Naive B cell (primary cell): ENCODE measurements at regions not wholly inside any gene's neighbourhood (a gene's known extent, or its start where the extent isn't known, plus 50 kb on each side); places are given as distances from the start of the nearest gene placed in this dataset.
"Not testable (repeated sequence)": the region's sequence is repeated elsewhere in the genome, so short reads cannot be mapped to it uniquely, and the experiment has no call there.

Experiments
- ATAC-seq, 2 donors: fragments of 150-1000 bp; cut with Tn5 transposase; 2 replicates each; pipeline ENCODE4 v1.10.0; 2021; ENCODE audit warnings: low read depth in 2 of 2, mild to moderate bottlenecking in 2 of 2, moderate library complexity in 2 of 2
- DNase-seq: peaks from one replicate; pipeline ENCODE4 v3.0.0; 2022
- H3K27ac Mint-ChIP-seq, 6 donors: one replicate each; pipeline ENCODE4 v1.8.0; 2020 to 2022; ENCODE audit warnings: mild to moderate bottlenecking in 6 of 6, mixed read lengths in 6 of 6, moderate library complexity in 5 of 6, inconsistent platforms in 2 of 6
- H3K27me3 Mint-ChIP-seq, 3 donors: one replicate each; pipeline ENCODE4 v1.8.0; 2021 to 2022; ENCODE audit warnings: mixed read lengths in 3 of 3, mild to moderate bottlenecking in 1 of 3
- H3K36me3 Mint-ChIP-seq, 2 donors: one replicate each; pipeline ENCODE4 v1.8.0; 2020 to 2022; ENCODE audit warnings: mixed read lengths in 2 of 2, inconsistent platforms in 1 of 2, mild to moderate bottlenecking in 1 of 2
- H3K4me1 Mint-ChIP-seq, 3 donors: one replicate each; pipeline ENCODE4 v1.8.0; 2020 to 2022; ENCODE audit warnings: mixed read lengths in 3 of 3, inconsistent platforms in 1 of 3, mild to moderate bottlenecking in 1 of 3, moderate library complexity in 1 of 3
- H3K4me3 Mint-ChIP-seq, 8 donors: one replicate each; pipeline ENCODE4 v1.8.0; 2020 to 2022; ENCODE audit warnings: mild to moderate bottlenecking in 8 of 8, mixed read lengths in 8 of 8, moderate library complexity in 8 of 8, inconsistent platforms in 2 of 8
- H3K9me3 Mint-ChIP-seq, 7 donors: one replicate each; pipeline ENCODE4 v1.8.0; 2020 to 2022; ENCODE audit warnings: mixed read lengths in 7 of 7, mild to moderate bottlenecking in 5 of 7, inconsistent platforms in 2 of 7, moderate library complexity in 1 of 7

DNA sequence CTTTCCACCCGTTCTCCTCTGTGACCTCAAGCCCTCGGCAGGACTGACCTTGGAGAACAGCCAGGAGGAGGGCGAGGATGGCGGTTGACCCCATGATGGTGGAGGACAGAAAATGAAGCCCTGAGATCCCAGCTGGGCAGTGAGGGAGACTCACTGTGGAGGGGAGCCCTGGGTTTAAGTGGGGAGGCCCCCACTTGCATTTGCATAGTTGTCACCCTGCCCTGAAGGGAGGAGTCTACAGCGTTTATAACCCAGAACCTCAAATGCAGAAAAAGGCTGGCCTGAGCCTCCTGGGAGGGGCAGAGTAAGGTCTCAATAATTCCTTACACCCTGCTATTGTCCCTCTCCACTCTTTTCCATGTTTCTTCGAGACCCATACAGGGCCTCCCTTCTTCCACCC lies 1052.7 kb downstream of the TMEM121 start:
- DNase-seq (no peak), ATAC-seq (peak; percentile 63 to 65)
- peaks cover 21 to 32% (median 29%) of the 10 kb centered on the region in 3 donors for H3K4me1 Mint-ChIP-seq
- no peaks in the 10 kb centered on the region for H3K9me3 Mint-ChIP-seq
- peak overlapping the region; percentile 49 to 83 (median 74) for H3K4me3 Mint-ChIP-seq
- H3K36me3 Mint-ChIP-seq = no peaks in the 10 kb centered on the region
- peaks cover 0 to 12% (median 0%) of the 10 kb centered on the region in 3 donors for H3K27me3 Mint-ChIP-seq
- H3K27ac Mint-ChIP-seq = peak overlapping the region in 5 of 6 donors; percentile 31 to 82 (median 59)

GRCh38 chr14:106585692-106586091 lies 1059.3 kb downstream of the TMEM121 start:
- Mint-ChIP-seq H3K4me1 (peaks cover 21 to 34% (median 29%) of the 10 kb centered on the region in 3 donors), H3K27ac (peak overlapping the region in 2 of 6 donors; percentile 37 to 65), H3K27me3 (no peaks in the 10 kb centered on the region), H3K4me3 (peak overlapping the region in 5 of 8 donors; percentile 3 to 57 (median 30)), H3K9me3 (no peaks in the 10 kb centered on the region), H3K36me3 (no peaks in the 10 kb centered on the region)
- ATAC-seq = no peak
- no peak for DNase-seq

- Mint-ChIP-seq H3K9me3 (no peaks in the 10 kb centered on the region), H3K27ac (peak overlapping the region in 2 of 6 donors; percentile 35 to 65), H3K4me1 (peaks cover 26 to 39% (median 33%) of the 10 kb centered on the region in 3 donors), H3K36me3 (no peaks in the 10 kb centered on the region), H3K4me3 (peak overlapping the region in 5 of 8 donors; percentile 3 to 76 (median 30)), H3K27me3 (no peaks in the 10 kb centered on the region)
- DNase-seq (peak; percentile 75), ATAC-seq (peak; percentile 87 to 90)
Observed at GRCh38 chr14:106586098-106586704, 1059.8 kb downstream of the TMEM121 start.

DNA sequence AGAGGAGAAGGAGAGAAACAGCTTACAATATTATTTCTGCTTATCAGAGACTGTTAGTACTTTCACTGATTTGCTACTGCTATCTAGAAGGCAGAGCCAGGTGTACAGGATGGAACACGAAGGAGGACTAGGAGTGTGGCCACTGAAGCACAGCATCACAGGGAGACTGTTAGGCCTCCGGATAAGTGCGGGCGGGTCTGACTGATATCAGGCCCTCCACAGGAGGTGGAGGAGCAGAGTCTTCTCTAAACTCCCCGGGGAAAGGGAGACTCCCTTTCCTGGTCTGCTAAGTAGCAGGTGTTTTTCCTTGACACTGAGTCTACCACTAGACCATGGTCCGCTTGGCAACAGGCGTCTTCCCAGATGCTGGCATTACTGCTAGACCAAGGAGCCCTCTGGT lies 1065.2 kb downstream of the TMEM121 start:
- H3K9me3 Mint-ChIP-seq, H3K27me3 Mint-ChIP-seq, ATAC-seq, H3K36me3 Mint-ChIP-seq, DNase-seq: not testable (repeated sequence)
- Mint-ChIP-seq H3K4me3 (peak overlapping the region; percentile 34 to 89 (median 72)), H3K4me1 (peaks cover 18 to 51% (median 43%) of the 10 kb centered on the region in 3 donors), H3K27ac (peak overlapping the region in 3 of 6 donors; percentile 78 to 84 (median 81))

GRCh38 chr14:106592115-106592852 lies 1065.9 kb downstream of the TMEM121 start:
- not testable (repeated sequence) for H3K27me3 Mint-ChIP-seq, H3K36me3 Mint-ChIP-seq, H3K9me3 Mint-ChIP-seq
- H3K27ac Mint-ChIP-seq = peak overlapping the region in 3 of 6 donors; percentile 32 to 81 (median 57)
- ATAC-seq = peak; percentile 67 to 71
- peaks cover 15 to 46% (median 38%) of the 10 kb centered on the region in 3 donors for H3K4me1 Mint-ChIP-seq
- H3K4me3 Mint-ChIP-seq = peak overlapping the region; percentile 47 to 83 (median 66)
- DNase-seq = peak; percentile 78

GRCh38 chr14:106599209-106599608 lies 1072.8 kb downstream of the TMEM121 start:
- H3K4me3 Mint-ChIP-seq = no peak overlapping the region
- H3K27me3 Mint-ChIP-seq = peaks cover 6 to 27% (median 15%) of the 10 kb centered on the region in 3 donors
- no peaks in the 10 kb centered on the region for H3K9me3 Mint-ChIP-seq
- no peaks in the 10 kb centered on the region for H3K4me1 Mint-ChIP-seq
- DNase-seq (no peak), ATAC-seq (no peak)
- no peak overlapping the region for H3K27ac Mint-ChIP-seq
- H3K36me3 Mint-ChIP-seq = no peaks in the 10 kb centered on the region

- peak; percentile 99 for ATAC-seq
- H3K27me3 Mint-ChIP-seq = peaks cover 11 to 27% (median 15%) of the 10 kb centered on the region in 3 donors
- H3K27ac Mint-ChIP-seq = peak overlapping the region in 1 of 6 donors; percentile 42
- peaks cover 0 to 19% (median 2%) of the 10 kb centered on the region in 3 donors for H3K4me1 Mint-ChIP-seq
- H3K36me3 Mint-ChIP-seq = no peaks in the 10 kb centered on the region
- no peaks in the 10 kb centered on the region for H3K9me3 Mint-ChIP-seq
- H3K4me3 Mint-ChIP-seq = no peak overlapping the region
- DNase-seq = peak; percentile 87
Observed at GRCh38 chr14:106605548-106606448, 1079.4 kb downstream of the TMEM121 start.

GRCh38 chr14:106606936-106607335 lies 1080.6 kb downstream of the TMEM121 start:
- Mint-ChIP-seq H3K4me3 (no peak overlapping the region), H3K36me3 (no peaks in the 10 kb centered on the region)

GRCh38 chr14:106610691-106611090 lies 1084.3 kb downstream of the TMEM121 start:
- H3K27me3 Mint-ChIP-seq = peaks cover 8 to 17% (median 16%) of the 10 kb centered on the region in 3 donors
- H3K4me1 Mint-ChIP-seq = peaks cover 0 to 10% (median under 1%) of the 10 kb centered on the region in 3 donors
- H3K36me3 Mint-ChIP-seq = no peaks in the 10 kb centered on the region
- no peak for DNase-seq
- no peak overlapping the region for H3K27ac Mint-ChIP-seq
- H3K9me3 Mint-ChIP-seq = no peaks in the 10 kb centered on the region
- ATAC-seq = no peak
- no peak overlapping the region for H3K4me3 Mint-ChIP-seq

More at GRCh38 chr14:106606936-106607335, 1080.6 kb downstream of the TMEM121 start:
- H3K4me1 Mint-ChIP-seq = peaks cover 0 to 19% (median 2%) of the 10 kb centered on the region in 3 donors
- H3K27me3 Mint-ChIP-seq = peaks cover 8 to 21% (median 18%) of the 10 kb centered on the region in 3 donors
- no peak overlapping the region for H3K27ac Mint-ChIP-seq
- DNase-seq = no peak
- H3K9me3 Mint-ChIP-seq = no peaks in the 10 kb centered on the region
- no peak for ATAC-seq

DNA sequence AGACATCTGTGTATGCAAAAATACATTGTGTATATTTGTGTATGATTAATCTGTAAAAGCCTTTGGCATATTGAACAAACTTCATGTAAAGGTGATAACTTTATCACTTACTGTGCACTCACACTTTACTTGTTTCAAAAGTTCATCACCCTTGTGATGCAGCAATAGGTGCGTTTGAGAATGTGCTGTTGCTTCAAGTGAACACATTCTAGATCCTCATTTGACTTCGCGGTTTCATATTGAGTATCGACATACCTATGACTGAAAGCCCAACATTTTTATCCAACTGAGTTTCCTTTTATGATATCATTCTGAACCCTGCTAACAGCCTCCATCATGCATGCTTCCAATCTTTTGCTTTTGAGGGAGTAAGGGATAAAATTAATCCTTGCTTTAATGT lies 1086.9 kb downstream of the TMEM121 start:
- no peak overlapping the region for H3K4me3 Mint-ChIP-seq
- ATAC-seq = no peak
- H3K27ac Mint-ChIP-seq = no peak overlapping the region

DNA sequence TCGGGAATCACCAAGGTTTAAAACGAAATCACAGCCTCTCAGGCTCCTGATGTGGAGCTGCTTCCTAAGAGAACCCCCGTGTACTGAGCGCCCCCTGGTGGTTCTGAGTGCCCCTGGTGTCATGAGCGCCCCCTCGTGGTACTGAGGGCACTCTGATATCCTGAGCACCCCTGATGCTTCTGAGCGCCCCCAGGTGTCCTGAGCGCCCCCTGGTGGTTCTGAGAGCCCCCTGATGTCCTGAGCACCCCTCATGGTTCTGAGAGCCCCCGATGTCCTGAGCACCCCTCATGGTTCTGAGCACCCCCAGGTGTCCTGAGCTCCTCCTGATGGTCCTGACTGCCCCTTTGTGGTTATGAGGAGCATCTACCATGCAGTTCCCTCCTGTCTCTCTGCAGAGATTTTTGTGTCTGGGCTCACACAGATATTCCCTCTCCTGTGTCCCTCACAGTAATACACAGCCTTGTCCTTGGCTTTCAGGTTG lies 1092.1 kb downstream of the TMEM121 start:
- not testable (repeated sequence) for H3K4me3 Mint-ChIP-seq, H3K36me3 Mint-ChIP-seq, H3K9me3 Mint-ChIP-seq, H3K4me1 Mint-ChIP-seq
- Mint-ChIP-seq H3K27ac (peak overlapping the region in 2 of 6 donors; percentile 7 to 74), H3K27me3 (peaks cover 18 to 22% (median 20%) of the 10 kb centered on the region in 3 donors)
- DNase-seq (peak; percentile 70), ATAC-seq (peak; percentile 97)

More for the DNA sequence above, 1086.9 kb downstream of the TMEM121 start:
- H3K4me1 Mint-ChIP-seq = peaks cover 0 to 5% (median 0%) of the 10 kb centered on the region in 3 donors
- no peaks in the 10 kb centered on the region for H3K36me3 Mint-ChIP-seq
- peaks cover 8 to 19% (median 16%) of the 10 kb centered on the region in 3 donors for H3K27me3 Mint-ChIP-seq
- no peak for DNase-seq
- H3K9me3 Mint-ChIP-seq = no peaks in the 10 kb centered on the region

GRCh38 chr14:106619606-106620005 lies 1093.2 kb downstream of the TMEM121 start:
- Mint-ChIP-seq H3K9me3 (peaks cover 0 to 2% (median 0%) of the 10 kb centered on the region in 7 donors), H3K36me3 (no peaks in the 10 kb centered on the region), H3K27ac (no peak overlapping the region), H3K4me3 (no peak overlapping the region), H3K4me1 (no peaks in the 10 kb centered on the region), H3K27me3 (peaks cover 16 to 25% (median 20%) of the 10 kb centered on the region in 3 donors)
- no peak for DNase-seq
- ATAC-seq = no peak

- Mint-ChIP-seq H3K36me3 (no peaks in the 10 kb centered on the region), H3K4me3 (peak overlapping the region in 1 of 8 donors; percentile 1), H3K27me3 (peaks cover 13 to 25% (median 15%) of the 10 kb centered on the region in 3 donors), H3K9me3 (peaks cover 0 to 2% (median 0%) of the 10 kb centered on the region in 7 donors), H3K4me1 (no peaks in the 10 kb centered on the region), H3K27ac (peak overlapping the region in 1 of 6 donors; percentile 31)
- ATAC-seq (no peak), DNase-seq (no peak)
Observed at GRCh38 chr14:106620368-106620767, 1094.0 kb downstream of the TMEM121 start.
